NCI-H187 treated with DMSO at 0.1 percent for 48 hours (cell line): ENCODE measurements at regions not wholly inside any gene's neighbourhood (a gene's known extent, or its start where the extent isn't known, plus 50 kb on each side); places are given as distances from the start of the nearest gene placed in this dataset.
"Not testable (repeated sequence)": the region's sequence is repeated elsewhere in the genome, so short reads cannot be mapped to it uniquely, and the experiment has no call there.

Experiments
- DNase-seq: peaks from one replicate; lab custom pipeline; 2025; lab: John Stamatoyannopoulos, UW

- peak; percentile 92 for DNase-seq
Measured at GRCh38 chr7:65251851-65252620, 121.6 kb upstream of the ZNF92 start.

GRCh38 chr7:65250697-65251395, 122.8 kb upstream of the ZNF92 start:
- DNase-seq, result no peak

GRCh38 chr7:65250216-65250615, 123.4 kb upstream of the ZNF92 start:
- DNase-seq, result no peak

GRCh38 chr7:65247491-65247890, 126.2 kb upstream of the ZNF92 start:
- no peak for DNase-seq

GRCh38 chr7:65239707-65240352, 133.8 kb upstream of the ZNF92 start:
- no peak for DNase-seq

GRCh38 chr7:65239324-65239706, 134.3 kb upstream of the ZNF92 start:
- DNase-seq, result no peak

GRCh38 chr7:65238785-65239184, 134.9 kb upstream of the ZNF92 start:
- no peak for DNase-seq

- DNase-seq, result no peak
Measured at GRCh38 chr7:65235586-65235985, 138.1 kb upstream of the ZNF92 start.

- DNase-seq, result no peak
Measured at GRCh38 chr7:65233409-65234034, 140.1 kb upstream of the ZNF92 start.

GRCh38 chr7:65230231-65230630, 143.4 kb upstream of the ZNF92 start:
- no peak for DNase-seq

GRCh38 chr7:65225422-65226006, 148.1 kb upstream of the ZNF92 start:
- no peak for DNase-seq

GRCh38 chr7:65222655-65223054, 151.0 kb upstream of the ZNF92 start:
- DNase-seq, result no peak

GRCh38 chr7:65221683-65222082, 152.0 kb upstream of the ZNF92 start:
- DNase-seq, result no peak

- DNase-seq, result no peak
Measured at GRCh38 chr7:65219623-65220022, 154.0 kb upstream of the ZNF92 start.

GRCh38 chr7:65216469-65216868, 157.2 kb upstream of the ZNF92 start:
- peak; percentile 67 for DNase-seq

- DNase-seq, result not testable (repeated sequence)
Measured at GRCh38 chr7:65213260-65213659, 160.4 kb upstream of the ZNF92 start.

GRCh38 chr7:65199221-65199620, 174.4 kb upstream of the ZNF92 start:
- DNase-seq, result not testable (repeated sequence)

- DNase-seq, result not testable (repeated sequence)
Measured at GRCh38 chr7:65193334-65194058, 180.2 kb upstream of the ZNF92 start.

- not testable (repeated sequence) for DNase-seq
Measured at GRCh38 chr7:65177041-65177440, 170.6 kb upstream of the ERV3-1 start.

- not testable (repeated sequence) for DNase-seq
Measured at GRCh38 chr7:65150105-65150504, 143.6 kb upstream of the ERV3-1 start.

- DNase-seq, result not testable (repeated sequence)
Measured at GRCh38 chr7:65146118-65146914, 139.8 kb upstream of the ERV3-1 start.
